Effector memory CD4-positive, alpha-beta T cell (primary cell): ENCODE measurements at regions not wholly inside any gene's neighbourhood (a gene's known extent, or its start where the extent isn't known, plus 50 kb on each side); places are given as distances from the start of the nearest gene placed in this dataset.

Experiments
- DNase-seq, 3 donors: peaks; one replicate each; pipeline ENCODE4 v3.0.0-alpha.2; 2020
- H3K27ac ChIP-seq: 2 replicates; pipeline ENCODE4 v1.7.0; 2013; ENCODE audit warnings: mild to moderate bottlenecking, low read length, moderate library complexity; ENCODE audit not compliant: insufficient read depth, poor library complexity, severe bottlenecking
- H3K27me3 ChIP-seq: replicated peaks from 2 replicates; pipeline ENCODE4 v1.7.0; 2013; ENCODE audit warnings: mild to moderate bottlenecking, low read length; ENCODE audit not compliant: insufficient read depth, control insufficient read depth, poor library complexity, severe bottlenecking
- H3K36me3 ChIP-seq: 2 replicates; pipeline ENCODE4 v1.7.0; 2013; ENCODE audit warnings: mild to moderate bottlenecking, low read length, moderate library complexity; ENCODE audit not compliant: control insufficient read depth, insufficient read depth
- H3K4me1 ChIP-seq: 2 replicates; pipeline ENCODE4 v1.7.0; 2013; ENCODE audit warnings: low read length, mild to moderate bottlenecking; ENCODE audit not compliant: control insufficient read depth, insufficient read depth, poor library complexity, severe bottlenecking
- H3K4me3 ChIP-seq: 2 replicates; pipeline ENCODE4 v1.7.0; 2013; ENCODE audit warnings: low read length, low read depth, mild to moderate bottlenecking; ENCODE audit not compliant: insufficient read depth, poor library complexity, severe bottlenecking
- H3K9me3 ChIP-seq: 2 replicates; pipeline ENCODE4 v1.7.0; 2013; ENCODE audit warnings: mild to moderate bottlenecking, low read length, moderate library complexity; ENCODE audit not compliant: control insufficient read depth

DNA sequence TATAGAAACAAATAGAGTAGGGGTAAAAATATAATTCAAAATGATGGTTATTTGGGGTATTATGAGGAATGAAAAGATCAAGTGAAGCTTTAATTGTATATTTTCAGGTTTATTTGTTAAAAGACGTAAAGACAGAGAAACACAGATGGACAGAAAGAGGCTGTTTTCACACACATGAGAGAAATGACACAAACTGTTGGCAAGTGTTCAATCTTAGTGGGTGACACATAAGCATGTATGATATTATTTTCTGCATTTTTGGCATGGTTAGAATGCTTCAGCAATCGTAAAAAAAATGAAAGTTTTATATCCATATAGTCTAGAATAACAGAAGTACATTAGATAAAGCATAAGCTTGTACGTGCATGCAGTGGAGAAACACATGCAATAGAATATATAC is 464.4 kb upstream of the AKR1E2 start:
- no peak overlapping the region for H3K4me3 ChIP-seq
- H3K27ac ChIP-seq: no peak overlapping the region
- H3K27me3 ChIP-seq: no peaks in the 10 kb centered on the region
- H3K9me3 ChIP-seq: no peaks in the 10 kb centered on the region
- no peak for DNase-seq
- H3K36me3 ChIP-seq: no peaks in the 10 kb centered on the region
- H3K4me1 ChIP-seq: no peaks in the 10 kb centered on the region

DNA sequence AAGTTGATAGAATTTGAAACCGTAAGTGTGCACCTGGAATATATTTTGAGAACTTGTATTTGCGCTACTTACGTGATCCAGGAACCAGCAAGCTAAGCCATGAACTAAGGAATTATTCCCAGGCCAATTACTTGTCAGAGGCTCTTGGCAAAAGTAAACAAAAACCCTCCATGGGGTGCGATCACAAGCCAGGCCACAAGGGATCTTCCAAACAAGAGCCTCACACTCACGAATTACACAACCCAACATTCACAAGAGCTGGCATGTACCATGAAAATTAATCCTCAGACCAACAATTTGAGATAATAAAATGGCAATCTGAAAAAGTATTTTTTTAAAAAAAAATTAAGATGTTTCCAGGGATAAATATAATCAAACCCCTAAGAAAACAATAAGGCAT is 467.0 kb upstream of the AKR1E2 start:
- no peak overlapping the region for H3K27ac ChIP-seq
- no peak overlapping the region for H3K4me3 ChIP-seq
- no peak for DNase-seq
- no peaks in the 10 kb centered on the region for H3K27me3 ChIP-seq
- no peaks in the 10 kb centered on the region for H3K4me1 ChIP-seq
- no peaks in the 10 kb centered on the region for H3K36me3 ChIP-seq
- no peaks in the 10 kb centered on the region for H3K9me3 ChIP-seq

DNA sequence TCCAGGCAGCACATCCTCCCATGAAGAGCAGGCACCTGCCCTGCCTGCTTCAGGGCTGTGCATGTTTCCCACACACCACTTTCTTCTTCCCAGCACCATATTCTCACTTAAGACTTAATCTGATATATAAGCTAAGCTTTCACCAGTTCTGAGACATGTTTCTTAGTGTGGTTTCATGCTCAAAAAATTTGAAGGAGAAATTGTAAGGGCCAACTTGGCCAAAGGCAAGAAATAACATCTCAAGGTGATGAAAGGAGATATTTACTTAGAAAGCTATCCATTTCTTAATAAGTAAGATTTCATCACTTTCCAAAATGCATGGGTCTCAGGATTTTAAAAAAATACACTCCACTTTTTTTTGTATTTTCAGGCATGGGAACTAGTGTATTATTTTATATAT is 468.1 kb upstream of the AKR1E2 start:
- Histone ChIP-seq H3K4me3 (no peak overlapping the region), H3K9me3 (no peaks in the 10 kb centered on the region), H3K27me3 (no peaks in the 10 kb centered on the region), H3K36me3 (no peaks in the 10 kb centered on the region), H3K27ac (no peak overlapping the region), H3K4me1 (no peaks in the 10 kb centered on the region)
- no peak for DNase-seq

DNA sequence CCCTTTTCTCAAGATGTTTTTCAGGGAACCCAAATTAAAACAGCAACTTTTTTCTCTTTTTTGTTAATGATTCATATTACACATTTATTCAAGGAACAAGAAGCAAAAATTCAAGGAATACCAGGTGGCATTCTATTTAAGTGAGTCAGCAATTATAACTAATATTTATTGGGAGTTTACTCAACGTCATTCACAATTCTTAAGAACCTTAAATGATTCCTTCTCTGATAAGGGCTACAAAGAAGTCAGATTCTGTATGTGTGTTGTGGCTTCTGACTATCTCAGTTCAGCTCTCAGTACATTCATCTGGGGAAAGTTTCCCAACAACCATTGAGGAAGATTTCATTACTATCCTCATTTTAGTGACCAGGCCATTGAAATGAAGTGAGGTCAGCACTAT is 470.7 kb upstream of the AKR1E2 start:
- H3K27me3 ChIP-seq: no peaks in the 10 kb centered on the region
- DNase-seq: no peak
- H3K27ac ChIP-seq: no peak overlapping the region

DNA sequence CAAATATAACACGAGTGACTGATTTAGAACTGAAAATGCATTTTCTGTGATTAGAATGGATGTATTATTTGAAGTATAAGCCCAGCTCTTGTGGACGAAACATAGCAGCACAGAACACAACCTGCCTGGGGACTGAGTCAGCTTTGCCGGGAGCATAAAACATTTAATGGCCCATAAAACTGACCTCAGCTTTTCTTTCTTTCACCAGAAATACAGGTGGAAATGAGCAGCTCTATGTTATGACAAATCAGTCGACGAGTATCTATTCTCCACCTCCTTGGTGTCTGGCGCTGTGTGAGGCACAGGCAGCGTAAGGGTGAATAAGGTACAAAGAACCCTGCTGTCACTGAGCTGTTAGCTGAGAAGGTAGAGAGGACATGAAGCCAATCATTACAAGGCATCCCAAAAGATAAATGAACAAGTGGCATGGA is 471.6 kb upstream of the AKR1E2 start:
- Histone ChIP-seq H3K36me3 (no peaks in the 10 kb centered on the region), H3K4me1 (no peaks in the 10 kb centered on the region), H3K27me3 (no peaks in the 10 kb centered on the region), H3K9me3 (no peaks in the 10 kb centered on the region), H3K4me3 (no peak overlapping the region), H3K27ac (no peak overlapping the region)
- no peak for DNase-seq

More for the DNA sequence above, 470.7 kb upstream of the AKR1E2 start:
- H3K4me1 ChIP-seq: no peaks in the 10 kb centered on the region
- no peaks in the 10 kb centered on the region for H3K36me3 ChIP-seq
- no peak overlapping the region for H3K4me3 ChIP-seq
- no peaks in the 10 kb centered on the region for H3K9me3 ChIP-seq

DNA sequence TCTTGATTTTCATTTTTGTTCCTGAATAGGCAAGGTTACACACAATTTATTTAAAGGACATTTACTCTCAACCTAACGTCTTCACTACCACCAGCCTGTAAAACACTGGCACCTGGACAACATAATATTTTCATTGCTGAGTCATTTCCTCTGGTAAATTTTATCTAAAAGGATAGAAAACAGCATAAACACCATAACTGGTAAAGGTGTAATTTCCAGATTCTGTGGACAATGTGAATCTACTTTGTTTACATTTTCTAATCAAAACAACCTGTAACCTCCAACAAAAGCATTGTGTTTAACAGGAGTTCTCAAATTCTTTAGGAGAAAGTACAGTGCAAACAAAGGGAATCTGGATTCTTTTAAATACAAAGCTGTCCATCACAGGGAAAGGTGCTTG is 472.0 kb upstream of the AKR1E2 start:
- H3K36me3 ChIP-seq: no peaks in the 10 kb centered on the region
- H3K9me3 ChIP-seq: no peaks in the 10 kb centered on the region
- no peaks in the 10 kb centered on the region for H3K27me3 ChIP-seq
- H3K4me1 ChIP-seq: no peaks in the 10 kb centered on the region
- no peak overlapping the region for H3K4me3 ChIP-seq
- no peak for DNase-seq
- H3K27ac ChIP-seq: no peak overlapping the region

DNA sequence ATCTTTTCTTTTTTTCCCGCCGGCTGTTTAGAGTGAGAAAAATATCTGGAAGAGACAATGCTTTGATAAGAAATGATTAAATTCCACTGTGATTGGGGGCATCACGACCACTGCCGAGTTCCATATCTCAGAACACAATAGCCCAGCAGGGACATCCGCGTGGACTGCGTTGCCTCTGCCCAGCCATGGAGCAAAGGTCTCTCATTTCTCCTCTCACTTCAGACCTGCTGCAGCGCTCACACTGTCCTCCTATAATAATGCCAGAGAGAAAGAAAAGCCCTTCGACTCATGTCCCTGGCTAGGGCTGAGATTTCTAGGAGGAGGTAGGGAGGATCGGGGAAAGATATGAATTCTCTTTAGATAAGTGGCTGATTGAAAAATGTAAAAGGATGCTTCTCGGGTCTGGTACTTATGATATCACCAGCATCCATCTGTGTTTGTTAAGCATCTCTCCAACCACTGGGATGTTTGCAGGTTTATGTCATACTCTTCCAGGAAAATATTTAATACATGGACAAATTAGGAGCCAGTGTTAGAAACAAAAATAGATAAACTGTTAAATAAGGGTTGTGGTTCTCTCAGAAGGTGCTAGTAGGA is 472.9 kb upstream of the AKR1E2 start:
- no peaks in the 10 kb centered on the region for H3K27me3 ChIP-seq
- H3K4me3 ChIP-seq: no peak overlapping the region
- H3K27ac ChIP-seq: no peak overlapping the region
- no peaks in the 10 kb centered on the region for H3K4me1 ChIP-seq
- H3K9me3 ChIP-seq: no peaks in the 10 kb centered on the region
- no peaks in the 10 kb centered on the region for H3K36me3 ChIP-seq
- no peak for DNase-seq

DNA sequence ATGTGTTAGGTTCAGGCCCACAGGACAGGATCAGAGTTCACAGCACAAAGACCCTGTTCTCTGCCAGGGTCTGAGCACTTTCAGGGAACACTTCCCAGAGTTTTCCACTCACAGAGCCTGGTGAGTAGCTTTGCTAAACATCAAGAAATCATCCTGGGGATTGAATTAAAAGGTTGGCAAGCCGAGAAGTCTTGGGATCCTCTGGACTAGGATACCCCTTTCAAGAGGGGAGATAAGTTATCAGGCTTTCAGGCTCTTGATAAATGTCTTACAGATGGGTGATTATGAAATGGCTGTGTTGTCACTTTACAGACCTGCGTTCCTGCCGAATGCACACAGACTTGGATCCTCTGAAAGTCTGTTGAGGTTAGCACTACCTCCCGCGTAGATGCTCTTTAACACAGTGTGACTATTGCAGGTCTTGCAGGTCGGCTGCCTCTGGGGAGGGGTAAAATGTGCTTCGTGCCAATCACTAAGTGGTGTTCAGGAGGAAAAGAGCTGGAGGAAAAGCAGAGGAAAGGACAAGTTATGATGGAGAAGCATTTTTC is 473.5 kb upstream of the AKR1E2 start:
- no peaks in the 10 kb centered on the region for H3K4me1 ChIP-seq
- no peak overlapping the region for H3K4me3 ChIP-seq
- no peak overlapping the region for H3K27ac ChIP-seq
- H3K9me3 ChIP-seq: no peaks in the 10 kb centered on the region
- no peak for DNase-seq
- H3K27me3 ChIP-seq: no peaks in the 10 kb centered on the region
- no peaks in the 10 kb centered on the region for H3K36me3 ChIP-seq

DNA sequence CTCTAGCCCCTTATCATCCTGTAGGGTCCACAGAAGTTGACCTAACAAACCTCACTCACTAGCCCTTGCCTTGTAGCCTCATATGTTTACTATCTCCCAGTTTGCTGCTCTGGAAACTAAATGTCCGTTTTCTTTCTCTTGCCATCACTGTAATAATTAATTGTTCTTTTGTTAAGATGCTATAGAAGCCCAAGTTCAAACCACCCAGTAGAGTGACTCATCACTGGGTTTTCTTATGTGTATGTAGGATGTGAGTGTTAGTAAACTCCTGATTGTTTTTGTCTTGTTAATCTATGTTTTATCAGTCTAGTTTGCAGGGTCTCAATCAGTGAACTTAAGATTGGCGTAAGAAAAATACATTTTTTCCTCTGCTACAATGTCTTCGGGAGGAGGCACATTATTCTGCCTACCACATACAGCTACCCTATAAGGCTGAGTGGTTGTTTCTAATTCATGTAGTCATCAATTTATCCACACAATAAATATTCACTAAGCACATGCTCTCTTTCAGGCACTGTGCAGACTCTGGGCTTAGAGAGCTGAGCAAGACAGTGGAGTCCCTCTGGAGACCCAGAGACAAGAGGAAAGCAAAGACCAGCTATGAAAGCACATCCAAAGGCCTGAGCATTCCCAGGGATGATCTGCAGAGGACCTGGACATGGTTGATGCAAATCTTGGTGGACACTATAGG is 474.1 kb upstream of the AKR1E2 start:
- Histone ChIP-seq H3K27ac (no peak overlapping the region), H3K27me3 (no peaks in the 10 kb centered on the region), H3K4me1 (no peaks in the 10 kb centered on the region), H3K9me3 (no peaks in the 10 kb centered on the region), H3K36me3 (no peaks in the 10 kb centered on the region), H3K4me3 (no peak overlapping the region)
- no peak for DNase-seq

DNA sequence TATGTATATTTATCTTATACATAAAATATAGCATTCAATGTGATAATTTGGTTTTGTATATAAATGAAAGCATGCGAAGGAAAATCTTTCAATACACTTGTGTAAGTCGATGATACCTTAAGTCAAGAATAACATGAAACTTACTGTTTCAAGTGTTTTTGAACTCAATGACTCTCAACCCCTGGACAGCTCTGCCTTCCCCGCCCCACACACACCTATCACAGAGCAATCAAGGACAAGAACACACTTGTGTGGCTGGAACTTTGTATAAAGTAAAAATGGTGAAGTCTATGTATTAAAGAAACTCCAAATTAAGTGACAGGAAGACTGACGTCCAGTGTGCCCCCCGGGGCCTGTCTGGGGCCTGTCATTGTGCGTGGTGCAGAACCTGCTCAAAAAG is 478.6 kb upstream of the AKR1E2 start:
- Histone ChIP-seq H3K36me3 (no peaks in the 10 kb centered on the region), H3K27me3 (no peaks in the 10 kb centered on the region), H3K4me1 (no peaks in the 10 kb centered on the region), H3K9me3 (no peaks in the 10 kb centered on the region), H3K4me3 (no peak overlapping the region), H3K27ac (no peak overlapping the region)
- no peak for DNase-seq
